Fibroblast of skin of scalp (primary cell): ENCODE measurements at regions not wholly inside any gene's neighbourhood (a gene's known extent, or its start where the extent isn't known, plus 50 kb on each side); places are given as distances from the start of the nearest gene placed in this dataset.

ENCODE experiments used
- DNase-seq: peaks from one replicate; pipeline ENCODE4 v3.0.0-alpha.2; 2013

DNA sequence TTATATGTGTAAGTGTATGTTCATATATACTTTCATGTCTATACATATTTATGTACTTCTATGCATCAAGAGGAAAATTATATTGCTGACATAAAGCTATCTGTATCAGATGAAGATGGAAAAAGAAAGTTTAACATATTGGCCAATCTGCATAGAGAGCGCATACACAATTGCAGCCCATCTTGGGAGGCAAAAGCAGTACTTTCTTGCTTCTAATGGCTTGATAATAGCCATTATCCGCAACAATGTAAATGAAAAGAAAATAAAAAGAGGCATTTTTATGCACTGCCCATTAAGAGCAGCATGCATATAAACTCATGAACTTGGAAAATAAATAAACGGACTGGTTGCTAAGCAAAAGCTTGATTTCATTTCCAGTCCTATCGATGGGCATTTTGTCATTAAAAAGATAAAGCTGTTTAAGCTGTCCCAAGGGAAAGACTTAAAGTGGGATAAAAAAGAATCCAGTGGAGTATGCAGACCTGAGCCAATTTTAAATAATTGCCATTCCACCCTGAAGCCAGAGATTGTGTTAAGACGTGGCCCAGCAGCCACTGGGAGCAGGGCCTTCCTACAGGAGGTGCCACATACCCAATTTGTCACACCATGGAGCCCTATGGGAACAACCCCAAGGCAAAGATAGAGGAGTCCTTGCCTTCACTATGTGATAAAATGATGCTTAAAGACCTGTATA, 183.6 kb upstream of the CDH11 start:
- no peak for DNase-seq

DNA sequence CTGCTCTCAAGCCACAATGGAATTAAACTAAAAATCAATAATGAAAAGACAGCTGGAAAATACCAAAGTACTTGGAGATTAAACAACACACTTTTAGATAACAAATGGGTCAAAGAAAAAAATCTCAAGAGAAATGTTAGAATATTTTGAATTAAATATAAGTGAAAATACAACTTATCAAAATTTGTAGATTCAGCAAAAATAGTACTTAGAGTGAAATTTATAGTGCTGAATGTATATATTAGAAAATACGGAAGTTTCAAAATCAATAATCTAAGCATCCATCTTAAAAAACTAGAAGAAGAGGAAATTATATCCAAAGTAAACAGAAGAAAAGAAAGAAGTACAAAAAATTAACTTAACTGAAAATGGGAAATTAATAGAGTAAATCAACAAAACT, 179.2 kb upstream of the CDH11 start:
- no peak for DNase-seq

DNA sequence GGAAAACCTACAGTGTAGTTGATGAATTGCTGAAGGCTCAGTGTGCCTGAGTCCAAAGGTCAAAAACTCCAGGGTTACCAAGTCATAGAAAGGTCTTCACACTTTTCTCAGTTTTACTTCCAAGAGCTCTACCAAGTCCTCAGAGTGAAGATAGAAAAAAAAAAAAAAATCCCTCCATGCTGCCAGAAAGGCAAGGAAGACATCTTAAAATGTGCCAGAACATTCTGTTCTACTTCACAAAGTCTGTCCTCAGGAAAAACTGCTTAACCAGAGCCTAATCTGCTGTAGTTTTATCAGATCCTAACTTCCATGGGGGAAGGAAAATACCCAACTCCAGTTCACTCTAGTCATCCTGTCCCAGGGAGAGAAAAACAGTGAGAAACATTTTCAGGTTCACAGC, 175.6 kb upstream of the CDH11 start:
- no peak for DNase-seq

DNA sequence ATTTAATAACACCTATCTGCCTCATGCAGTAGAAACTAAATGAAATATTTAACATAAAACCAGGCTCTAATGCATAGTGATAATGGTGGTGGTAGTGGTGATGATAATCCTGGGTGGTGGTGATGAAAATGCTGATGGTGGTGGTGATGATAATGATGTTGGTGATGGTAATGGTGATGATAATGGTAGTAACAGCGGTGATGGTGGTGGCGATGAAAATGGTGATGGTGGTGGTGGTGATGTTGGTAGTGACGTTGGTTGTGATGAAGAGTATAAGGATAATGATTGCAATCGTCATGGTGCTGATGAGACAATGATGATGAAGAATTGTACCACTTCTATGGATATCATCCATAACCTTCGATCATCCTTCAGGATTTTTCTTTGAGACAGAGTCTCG, 173.7 kb upstream of the CDH11 start:
- no peak for DNase-seq

DNA sequence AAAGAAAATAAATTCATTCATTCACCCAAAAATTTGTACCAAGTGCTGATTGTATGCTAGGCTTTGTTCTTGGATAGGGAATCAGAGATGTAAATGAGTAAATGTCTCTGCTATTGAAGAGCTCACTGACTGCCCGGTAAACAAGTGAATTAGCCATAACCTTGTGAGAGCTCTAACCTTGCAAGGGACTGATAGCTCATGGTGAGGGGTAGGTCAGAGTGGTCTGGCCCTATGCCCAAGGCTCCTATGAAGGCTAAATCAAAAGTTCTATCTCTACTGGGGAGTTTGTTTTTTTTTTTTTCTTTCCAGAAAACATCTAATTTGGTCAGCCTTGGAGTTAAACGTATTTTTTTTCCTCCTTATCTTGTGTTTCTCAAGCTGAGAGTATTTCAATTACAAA, 172.8 kb upstream of the CDH11 start:
- no peak for DNase-seq

DNA sequence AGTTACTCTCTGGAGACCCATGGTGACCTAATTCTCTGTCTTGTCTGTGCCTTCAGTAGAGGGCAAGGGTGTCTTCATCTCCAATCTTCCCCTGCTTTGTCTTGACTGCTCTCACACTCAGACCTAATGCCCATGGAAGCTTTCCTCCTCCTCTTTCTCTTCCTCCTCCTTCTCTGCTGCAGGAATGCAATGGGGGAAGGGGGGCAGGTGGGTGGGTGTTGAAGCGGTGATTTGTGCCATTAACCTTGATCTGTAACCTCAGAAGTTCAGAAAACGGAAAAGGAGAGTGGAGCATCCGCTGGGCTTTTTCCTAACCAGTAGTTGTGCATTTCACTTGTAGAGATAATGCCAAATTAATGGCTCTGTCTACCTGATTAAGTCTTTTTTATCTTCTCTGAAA, 172.3 kb upstream of the CDH11 start:
- no peak for DNase-seq

DNA sequence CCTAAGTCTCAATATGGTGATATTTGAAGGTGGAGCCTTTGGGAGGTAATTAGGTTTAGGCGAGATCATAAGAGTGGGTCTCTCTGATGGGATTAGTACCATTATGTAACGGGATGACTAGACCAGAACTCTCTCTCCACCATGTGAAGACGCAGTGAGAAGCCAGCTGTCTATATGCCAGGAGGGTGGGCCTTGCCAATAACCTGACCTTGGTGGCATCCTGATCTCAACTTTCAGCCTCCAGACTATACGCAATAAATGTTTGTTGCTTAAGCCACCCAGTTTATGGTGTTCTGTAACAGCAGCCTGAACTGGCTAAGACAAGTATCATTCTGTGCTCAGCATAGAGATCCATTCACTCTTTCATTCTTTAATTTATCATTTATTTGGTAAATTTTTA, 167.2 kb upstream of the CDH11 start:
- no peak for DNase-seq

DNA sequence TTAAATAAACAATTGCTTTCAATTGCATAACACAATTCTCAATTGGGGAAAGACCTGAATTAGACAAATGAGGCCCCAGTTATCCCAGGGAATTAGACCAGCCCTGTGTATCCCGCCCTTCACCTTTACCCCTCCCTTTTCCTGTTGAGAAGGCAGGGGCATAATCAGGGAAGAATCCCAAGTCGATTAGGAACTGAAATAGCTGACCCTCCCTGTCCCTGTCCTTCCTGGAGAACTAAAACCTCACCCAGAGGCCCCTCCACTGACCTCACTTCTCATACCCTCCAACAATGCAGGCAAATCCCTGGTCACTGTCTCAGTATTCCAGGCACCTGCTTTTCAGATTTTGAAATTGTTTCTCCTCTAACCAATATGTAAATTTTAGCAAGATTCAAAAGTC, 165.4 kb upstream of the CDH11 start:
- DNase-seq, result no peak

DNA sequence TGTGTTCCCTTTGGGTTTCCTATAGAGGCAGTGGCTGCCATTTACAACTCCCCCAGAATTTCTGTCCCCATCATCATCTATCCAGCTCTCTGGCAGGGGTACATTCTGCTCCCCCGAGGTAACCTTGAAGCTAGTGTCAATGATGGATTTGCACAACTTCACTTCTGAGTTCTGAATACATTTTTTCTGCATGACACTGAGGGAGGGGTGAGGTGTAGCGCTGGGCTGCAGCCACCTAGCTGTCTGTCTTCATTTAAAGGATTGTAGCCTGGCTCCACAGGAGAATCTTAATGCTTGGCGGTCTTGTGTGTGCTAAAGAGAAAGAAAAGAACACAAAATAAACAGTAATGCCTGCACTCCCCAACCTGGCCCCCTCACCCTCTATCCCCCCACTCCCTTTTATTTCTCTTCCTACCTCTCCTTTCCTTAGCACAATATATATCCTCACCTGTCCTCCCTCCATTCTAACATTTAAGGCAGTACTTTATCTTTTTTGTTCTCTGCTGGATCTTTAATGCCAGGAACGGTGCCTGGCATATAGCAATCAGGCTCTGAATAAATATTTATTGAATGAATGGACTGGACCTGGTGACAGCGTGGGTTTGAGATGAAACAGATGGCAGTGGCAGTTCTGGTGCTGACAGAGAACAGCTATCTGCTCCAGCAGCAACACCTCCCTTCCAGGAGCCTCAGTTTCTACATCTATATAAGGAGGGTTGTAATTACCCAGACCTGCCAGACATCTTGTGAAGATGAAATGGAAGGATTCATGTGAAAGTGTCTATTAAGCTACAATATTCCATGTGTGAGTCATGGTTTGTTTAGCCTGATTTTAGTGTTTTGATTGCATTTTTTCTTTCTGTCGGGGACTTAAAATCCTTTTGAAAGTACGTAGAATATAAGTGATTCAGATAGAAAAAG, 163.5 kb upstream of the CDH11 start:
- DNase-seq, result peak; percentile 46

DNA sequence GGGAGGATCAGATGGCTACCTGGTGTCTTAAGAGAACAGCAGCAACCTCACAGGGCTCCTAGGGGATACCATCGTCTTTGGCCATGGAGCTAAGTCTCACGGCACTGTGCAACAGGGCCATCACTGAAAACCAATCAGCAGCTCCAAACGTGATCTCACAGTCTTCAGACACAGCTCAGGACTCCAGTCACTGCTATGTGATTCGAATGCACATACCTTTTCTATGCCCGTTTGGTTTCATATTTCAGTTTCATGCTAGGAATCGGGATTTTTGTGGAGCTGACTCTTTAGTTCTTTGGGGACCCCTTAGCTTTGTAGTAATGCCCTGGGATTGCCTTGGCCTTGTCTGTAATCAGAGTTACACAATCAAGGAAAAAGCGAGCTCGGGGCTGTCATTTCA, 162.8 kb upstream of the CDH11 start:
- DNase-seq, result peak; percentile 35

DNA sequence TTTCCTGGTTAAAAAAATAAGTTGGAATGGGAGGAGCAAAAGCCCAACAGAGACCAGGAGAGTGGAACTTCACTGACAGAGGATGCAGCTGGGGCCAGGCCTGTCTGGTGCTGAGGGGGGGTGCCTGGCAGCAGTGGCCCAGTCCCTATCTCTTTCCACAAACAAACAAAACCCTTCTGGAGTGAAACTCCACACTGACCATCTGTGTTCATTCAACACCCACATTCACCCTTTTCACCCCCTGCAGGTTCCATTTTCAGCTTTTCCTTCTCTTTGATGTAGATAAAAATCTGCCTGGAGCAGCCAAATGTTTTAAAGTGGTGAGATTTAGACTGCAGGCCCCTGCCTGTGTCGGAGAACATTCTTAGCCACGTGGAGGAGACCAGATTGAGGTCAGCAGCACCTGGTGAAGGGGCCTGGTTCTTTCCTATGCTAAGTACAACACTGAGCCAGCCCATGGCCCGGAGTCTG, 161.4 kb upstream of the CDH11 start:
- no peak for DNase-seq

DNA sequence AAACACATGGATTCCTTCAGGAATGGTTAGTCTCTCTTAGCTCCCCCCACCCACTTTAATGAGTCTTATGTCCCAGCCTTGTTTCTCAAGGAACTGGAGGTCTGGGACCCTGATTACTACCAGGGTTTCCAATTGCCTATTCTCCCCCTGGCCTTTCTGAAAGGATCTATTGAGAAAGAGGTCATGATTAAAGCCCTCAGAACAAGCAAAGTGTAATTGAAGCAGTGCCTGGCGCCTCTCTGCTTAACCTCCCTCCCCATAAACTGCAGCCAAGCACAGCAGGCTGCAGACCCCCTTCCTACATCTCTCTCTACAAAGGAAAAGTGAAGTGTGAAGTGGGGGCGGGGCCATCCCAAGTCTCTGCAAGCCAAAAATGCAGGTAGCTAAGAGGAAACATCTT, 159.7 kb upstream of the CDH11 start:
- DNase-seq, result no peak

DNA sequence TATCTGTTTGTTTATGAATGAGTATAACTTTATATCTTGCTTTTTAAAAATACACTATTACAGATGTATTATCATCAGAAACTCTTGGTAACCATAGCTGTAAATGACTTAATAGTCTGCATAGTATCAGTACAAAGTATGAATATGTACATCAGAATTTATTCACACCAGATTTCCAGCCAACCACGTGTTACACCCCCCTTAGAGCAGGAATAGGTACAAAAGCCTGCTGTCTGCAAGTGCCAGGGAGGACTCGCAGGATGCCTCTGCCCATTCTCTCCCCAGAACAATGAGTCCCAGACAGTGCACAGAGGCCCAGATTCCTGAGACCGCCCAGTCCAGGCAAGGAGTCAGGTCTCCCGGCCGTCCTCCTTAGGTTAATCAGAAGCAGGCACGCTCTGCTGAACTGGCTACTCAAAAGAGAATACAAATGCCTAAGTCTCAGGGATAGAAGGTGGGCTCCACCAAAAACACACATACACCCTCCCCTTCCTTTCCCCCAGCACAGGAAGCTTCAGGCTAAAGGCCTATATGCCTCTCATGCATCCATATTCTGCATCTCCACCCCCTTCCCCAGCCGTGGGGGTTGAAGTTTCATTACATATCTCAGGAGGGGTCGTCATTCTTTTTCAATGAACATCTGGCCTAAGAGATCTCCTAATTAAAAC, 159.1 kb upstream of the CDH11 start:
- DNase-seq, result no peak

DNA sequence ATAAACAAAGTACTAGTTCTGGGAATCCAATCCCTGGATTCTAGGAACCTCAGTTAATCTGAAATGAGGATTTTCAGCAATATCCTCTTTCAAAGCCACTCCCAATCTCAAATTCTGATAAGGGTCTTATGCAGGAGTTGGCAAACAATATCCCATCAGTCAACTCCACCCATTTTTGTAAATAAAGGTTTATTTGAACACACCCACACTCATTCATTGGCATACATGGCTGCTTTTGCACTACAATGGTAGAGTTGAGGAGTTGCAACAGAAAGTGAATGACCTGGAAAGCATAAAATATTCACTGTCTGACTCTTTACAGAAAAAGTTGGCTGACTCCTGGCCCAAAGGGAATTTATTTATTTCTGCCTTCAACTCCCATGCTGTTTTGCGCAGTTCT, 157.7 kb upstream of the CDH11 start:
- no peak for DNase-seq

DNA sequence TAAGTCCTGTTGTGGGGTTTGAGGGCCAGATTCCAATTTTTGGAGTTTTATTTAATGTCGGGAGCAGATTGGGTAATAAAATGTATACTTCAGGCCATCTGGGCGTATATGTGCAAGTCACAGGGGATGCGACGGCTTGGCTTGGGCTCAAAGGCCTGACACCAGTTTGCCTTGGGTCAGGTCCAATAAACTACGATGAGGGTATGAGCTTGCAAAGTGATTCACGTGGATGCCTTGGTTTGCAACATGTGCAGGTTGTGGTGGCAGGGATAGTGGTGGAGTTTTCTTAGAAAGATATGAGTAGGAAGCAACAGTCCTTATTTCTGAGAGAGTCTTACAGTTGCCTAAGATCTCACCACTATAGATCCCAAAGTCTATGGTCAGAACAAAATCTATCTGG, 157.0 kb upstream of the CDH11 start:
- no peak for DNase-seq

DNA sequence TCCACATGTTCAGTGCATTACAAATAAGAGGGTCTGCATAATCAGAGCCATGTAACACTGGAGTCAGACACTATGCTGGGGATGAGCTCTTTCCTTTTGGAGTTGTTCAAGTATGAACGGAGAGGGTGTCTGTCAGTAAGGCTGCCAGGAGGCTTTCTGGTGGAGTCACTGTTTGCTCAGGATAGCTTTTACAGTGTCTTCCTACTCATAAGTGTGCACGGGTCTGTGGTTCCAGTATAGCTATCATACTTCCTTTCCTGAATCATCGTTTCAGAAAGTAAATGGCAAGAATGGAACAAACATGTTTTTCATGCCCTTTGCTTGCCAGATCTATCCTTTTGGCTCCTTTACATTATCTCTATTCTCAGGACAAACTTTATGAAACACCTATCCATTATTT, 152.7 kb upstream of the CDH11 start:
- DNase-seq, result peak; percentile 40

DNA sequence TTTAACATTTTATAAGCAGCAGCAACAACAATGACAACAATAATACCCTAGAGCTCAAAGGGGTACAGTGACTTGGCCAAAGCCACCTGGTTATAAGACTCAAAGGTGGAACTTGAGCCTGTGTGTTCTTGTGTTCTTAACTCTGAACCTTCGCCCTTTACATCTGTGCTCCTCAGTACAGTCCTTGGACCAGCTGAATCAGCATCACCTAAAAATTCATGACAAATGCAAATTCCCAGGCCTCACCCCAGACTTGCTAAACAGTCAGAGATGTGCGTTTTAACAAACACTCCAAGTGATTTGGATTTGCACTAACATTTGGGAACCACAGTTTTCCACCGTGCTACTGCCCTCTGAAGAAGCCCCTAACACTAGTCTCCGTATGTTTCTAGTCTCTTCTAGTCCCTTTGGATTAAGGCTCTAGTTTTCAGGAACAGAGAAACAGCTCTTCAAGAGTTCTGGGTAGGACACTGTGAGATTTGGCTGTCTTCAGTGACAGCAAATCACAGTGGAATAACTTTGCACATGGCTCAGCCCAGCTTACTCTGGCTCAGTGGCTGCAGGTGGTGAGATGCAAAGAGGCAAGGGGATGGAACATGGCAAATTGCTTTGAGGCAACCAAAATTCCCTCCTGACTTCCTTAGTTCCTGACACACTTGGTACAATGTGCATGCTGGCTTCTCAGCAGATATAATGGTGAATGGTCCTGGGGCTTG, 151.0 kb upstream of the CDH11 start:
- no peak for DNase-seq

DNA sequence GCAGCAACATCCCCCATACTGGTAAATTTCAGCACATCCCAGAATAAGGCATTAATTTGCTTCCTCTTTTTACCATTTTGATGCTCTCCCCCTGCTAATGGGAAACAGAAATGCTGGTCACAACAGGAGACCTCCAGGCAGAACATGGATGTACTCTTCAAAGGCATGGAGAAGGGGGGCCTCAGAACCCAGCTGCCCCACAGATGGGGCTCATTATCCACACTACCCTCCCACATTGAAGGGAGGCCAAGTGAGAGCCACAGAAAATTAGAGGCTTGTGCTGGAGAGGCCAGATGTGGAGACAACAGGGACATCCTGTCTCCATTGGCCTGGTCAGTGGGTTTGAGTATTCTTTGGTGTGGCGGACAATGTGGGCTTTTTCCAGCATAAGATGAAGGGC, 150.1 kb upstream of the CDH11 start:
- no peak for DNase-seq

DNA sequence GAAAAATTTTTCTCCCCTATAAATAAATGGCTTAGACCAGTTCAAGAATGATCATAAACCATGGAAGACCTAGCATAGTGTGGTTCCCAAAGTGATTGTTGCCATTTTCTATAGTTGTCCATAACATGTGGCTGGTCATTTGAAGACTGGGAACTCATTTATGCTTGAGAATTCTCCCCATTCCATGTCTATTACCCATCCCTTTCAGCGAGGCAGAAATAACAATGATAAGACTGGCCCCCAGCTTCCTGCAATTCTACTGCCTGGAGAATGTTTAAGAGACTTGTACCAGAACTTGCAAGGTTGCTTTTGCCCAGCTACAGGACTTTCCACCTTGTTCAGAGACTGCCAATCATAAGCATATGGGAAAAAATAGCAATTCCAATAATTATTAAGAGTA, 146.5 kb upstream of the CDH11 start:
- DNase-seq, result peak; percentile 39

DNA sequence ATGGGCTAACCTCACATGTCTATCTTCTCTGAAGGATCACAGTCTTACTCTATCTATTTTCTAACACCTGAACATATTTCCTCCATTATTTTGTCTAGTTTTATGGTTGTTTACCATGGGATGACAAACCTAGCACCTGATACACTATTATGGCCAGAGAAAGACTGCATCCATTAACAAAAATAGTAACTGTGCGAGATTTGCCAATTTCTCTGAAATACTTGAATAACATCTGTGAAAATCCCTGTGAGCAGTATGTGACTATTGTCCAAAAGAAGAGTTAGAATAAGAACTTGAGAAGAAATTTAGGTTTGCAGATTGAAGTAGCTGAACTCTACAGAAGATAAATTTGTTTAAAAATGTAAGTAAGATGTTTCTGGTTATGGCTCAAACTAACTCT, 142.0 kb upstream of the CDH11 start:
- DNase-seq, result no peak

DNA sequence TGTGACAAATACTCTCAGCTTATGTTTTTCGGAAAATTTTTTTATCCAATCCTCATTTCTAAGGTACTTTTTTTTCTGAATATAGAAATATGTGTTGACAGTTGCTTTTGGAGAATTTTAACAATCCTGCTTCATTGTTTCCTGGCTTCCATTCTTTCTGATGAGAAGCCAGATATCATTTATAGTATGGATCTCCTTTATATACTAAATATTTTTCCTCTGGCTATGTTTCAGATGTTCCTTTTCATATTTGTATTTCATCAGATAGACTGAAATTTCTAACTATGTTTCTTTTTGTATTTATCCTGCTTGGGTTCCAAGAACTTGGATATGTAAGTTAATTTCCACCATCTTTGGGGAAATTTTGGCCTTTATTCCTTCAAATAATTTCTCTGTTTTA, 138.9 kb upstream of the CDH11 start:
- no peak for DNase-seq

DNA sequence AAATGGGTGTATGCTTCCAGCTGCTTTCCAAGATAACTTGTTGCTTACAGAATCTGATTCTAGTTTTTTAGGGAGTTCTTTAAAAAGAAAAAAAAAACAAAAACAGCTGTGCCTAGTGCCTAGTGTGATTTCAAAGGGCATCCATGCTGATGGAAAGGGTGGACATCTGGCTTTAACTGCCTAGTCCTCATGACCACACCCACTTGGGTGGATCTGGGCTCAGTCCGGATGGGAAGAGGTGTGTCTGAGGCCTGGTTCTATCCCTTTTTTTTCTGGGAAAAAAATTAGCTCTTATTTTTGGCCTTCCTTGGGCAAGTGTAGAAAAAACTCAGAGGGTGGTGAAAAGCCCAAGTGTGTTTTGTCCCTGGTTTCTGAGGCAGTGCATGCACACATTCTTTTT, 132.3 kb upstream of the CDH11 start:
- DNase-seq, result no peak

DNA sequence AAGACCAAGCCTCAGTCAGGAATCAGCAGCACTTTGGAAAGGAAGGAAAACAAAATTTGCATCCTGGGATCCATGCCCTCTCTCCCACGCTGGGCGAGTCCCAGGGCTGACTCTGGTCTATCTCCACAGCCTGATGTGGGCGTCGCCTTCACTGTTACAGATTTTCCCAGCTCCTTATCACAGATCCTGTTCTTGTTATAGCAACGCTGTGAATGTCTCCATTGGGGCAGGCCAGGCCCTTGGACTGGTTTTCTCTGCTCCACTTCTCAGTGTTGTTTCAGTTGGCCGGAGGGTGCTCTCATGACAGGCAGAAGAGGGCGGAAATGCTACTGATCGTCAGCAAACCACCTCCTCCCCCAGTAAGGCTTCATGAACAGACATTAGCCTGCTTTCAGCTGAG, 127.9 kb upstream of the CDH11 start:
- peak; percentile 6 for DNase-seq
